ENCODE measurements at regions not wholly inside any gene's neighbourhood (a gene's known extent, or its start where the extent isn't known, plus 50 kb on each side); places are given as distances from the start of the nearest gene placed in this dataset.

DNA sequence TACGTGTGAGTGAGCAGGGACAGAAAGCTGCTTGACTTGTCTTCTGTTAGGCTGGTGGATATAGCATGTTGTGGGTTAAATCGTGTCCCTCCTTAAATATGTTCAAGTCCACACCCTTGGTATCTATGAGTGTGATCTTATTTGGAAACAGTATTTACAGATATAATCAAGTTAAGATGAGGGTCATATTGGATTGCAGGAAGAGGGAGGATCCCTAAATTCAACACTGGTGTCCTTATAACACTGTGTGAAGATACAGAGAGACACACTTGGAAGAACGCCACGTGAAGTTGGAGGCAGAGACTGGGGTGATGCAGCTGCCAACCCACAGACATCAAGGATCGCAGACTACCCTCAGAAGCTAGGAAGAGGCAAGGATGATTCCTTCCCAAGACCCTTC, 275.2 kb upstream of the SSTR1 start:
- no peak for DNase-seq (ENCODE audit: extremely low spot score, unreplicated experiment)
- H3K27ac Mint-ChIP-seq (ENCODE audit: unreplicated experiment): no peak overlapping the region

GRCh38 chr14:37936971-37937370, 270.7 kb upstream of the SSTR1 start:
- Mint-ChIP-seq H3K9me3 (ENCODE audit: unreplicated experiment) (peaks cover 3% of the 10 kb centered on the region), H3K4me1 (ENCODE audit: unreplicated experiment) (no peaks in the 10 kb centered on the region), H3K36me3 (ENCODE audit: unreplicated experiment) (no peaks in the 10 kb centered on the region), H3K27ac (ENCODE audit: unreplicated experiment) (no peak overlapping the region), H3K27me3 (ENCODE audit: unreplicated experiment) (no peaks in the 10 kb centered on the region), H3K4me3 (ENCODE audit: unreplicated experiment) (no peak overlapping the region)
- no peak for DNase-seq (ENCODE audit: extremely low spot score, unreplicated experiment)
- no peak for TF ChIP-seq CTCF (IDR thresholded peaks at IDR 0.05)

More for the DNA sequence above, 275.2 kb upstream of the SSTR1 start:
- Mint-ChIP-seq H3K27me3 (ENCODE audit: unreplicated experiment) (no peaks in the 10 kb centered on the region), H3K36me3 (ENCODE audit: unreplicated experiment) (no peaks in the 10 kb centered on the region), H3K4me3 (ENCODE audit: unreplicated experiment) (no peak overlapping the region), H3K4me1 (ENCODE audit: unreplicated experiment) (no peaks in the 10 kb centered on the region), H3K9me3 (ENCODE audit: unreplicated experiment) (no peaks in the 10 kb centered on the region)
- TF ChIP-seq CTCF (IDR thresholded peaks at IDR 0.05): no peak

DNA sequence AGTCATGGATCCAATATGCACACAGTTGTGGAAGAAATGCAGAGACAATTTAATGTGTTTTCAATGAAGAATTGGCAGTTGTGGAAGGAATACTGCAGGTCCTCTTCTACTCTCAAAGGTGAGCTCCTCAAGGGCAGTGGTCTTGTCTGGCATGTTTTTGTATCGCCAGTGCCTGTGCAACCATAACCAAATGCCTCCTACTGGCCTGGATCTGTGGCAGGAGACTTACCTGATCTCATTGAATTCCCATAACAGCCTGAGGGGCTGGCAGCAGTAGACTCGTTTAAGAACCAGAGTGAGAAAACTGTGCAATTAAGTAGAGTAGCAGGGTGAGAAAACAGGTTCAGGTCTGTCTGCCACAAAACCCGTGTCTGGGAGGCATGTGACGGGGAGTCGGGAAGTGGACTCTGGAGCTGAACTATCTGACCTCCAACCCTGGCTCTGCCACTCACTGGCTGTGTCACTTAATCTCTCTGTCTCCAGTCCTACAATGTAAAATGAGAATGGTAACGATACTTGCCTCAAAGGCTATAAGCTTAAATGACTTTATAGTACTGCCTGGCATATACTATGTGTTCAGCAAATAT, 268.2 kb upstream of the SSTR1 start:
- DNase-seq (ENCODE audit: extremely low spot score, unreplicated experiment): no peak
- Mint-ChIP-seq H3K4me3 (ENCODE audit: unreplicated experiment) (no peak overlapping the region), H3K36me3 (ENCODE audit: unreplicated experiment) (no peaks in the 10 kb centered on the region), H3K27me3 (ENCODE audit: unreplicated experiment) (no peaks in the 10 kb centered on the region), H3K9me3 (ENCODE audit: unreplicated experiment) (peaks cover 11% of the 10 kb centered on the region), H3K27ac (ENCODE audit: unreplicated experiment) (no peak overlapping the region), H3K4me1 (ENCODE audit: unreplicated experiment) (no peaks in the 10 kb centered on the region)
- TF ChIP-seq CTCF (IDR thresholded peaks at IDR 0.05): no peak

GRCh38 chr14:37945959-37946358, 261.7 kb upstream of the SSTR1 start:
- TF ChIP-seq CTCF (IDR thresholded peaks at IDR 0.05): no peak
- H3K27ac Mint-ChIP-seq (ENCODE audit: unreplicated experiment): no peak overlapping the region
- no peak overlapping the region for H3K4me3 Mint-ChIP-seq (ENCODE audit: unreplicated experiment)
- no peak for DNase-seq (ENCODE audit: extremely low spot score, unreplicated experiment)
- peaks cover 43% of the 10 kb centered on the region for H3K9me3 Mint-ChIP-seq (ENCODE audit: unreplicated experiment)
- no peaks in the 10 kb centered on the region for H3K4me1 Mint-ChIP-seq (ENCODE audit: unreplicated experiment)
- no peaks in the 10 kb centered on the region for H3K27me3 Mint-ChIP-seq (ENCODE audit: unreplicated experiment)
- no peaks in the 10 kb centered on the region for H3K36me3 Mint-ChIP-seq (ENCODE audit: unreplicated experiment)

- no peak for TF ChIP-seq CTCF (IDR thresholded peaks at IDR 0.05)
Measured at GRCh38 chr14:37946819-37947218, 260.9 kb upstream of the SSTR1 start.

More at GRCh38 chr14:37946819-37947218, 260.9 kb upstream of the SSTR1 start:
- Mint-ChIP-seq H3K4me3 (ENCODE audit: unreplicated experiment) (no peak overlapping the region), H3K27ac (ENCODE audit: unreplicated experiment) (no peak overlapping the region), H3K4me1 (ENCODE audit: unreplicated experiment) (no peaks in the 10 kb centered on the region), H3K27me3 (ENCODE audit: unreplicated experiment) (no peaks in the 10 kb centered on the region), H3K36me3 (ENCODE audit: unreplicated experiment) (no peaks in the 10 kb centered on the region), H3K9me3 (ENCODE audit: unreplicated experiment) (peaks cover 43% of the 10 kb centered on the region)
- no peak for DNase-seq (ENCODE audit: extremely low spot score, unreplicated experiment)

Data from osteocyte (in vitro differentiated cells).